ENCODE measurements at regions not wholly inside any gene's neighbourhood (a gene's known extent, or its start where the extent isn't known, plus 50 kb on each side); places are given as distances from the start of the nearest gene placed in this dataset.
"Not testable (repeated sequence)": the region's sequence is repeated elsewhere in the genome, so short reads cannot be mapped to it uniquely, and the experiment has no call there.

- peak; percentile 96 for DNase-seq
These were observed 71.4 kb upstream of the GRK3 start for GRCh38 chr22:25492841-25493734.

DNA sequence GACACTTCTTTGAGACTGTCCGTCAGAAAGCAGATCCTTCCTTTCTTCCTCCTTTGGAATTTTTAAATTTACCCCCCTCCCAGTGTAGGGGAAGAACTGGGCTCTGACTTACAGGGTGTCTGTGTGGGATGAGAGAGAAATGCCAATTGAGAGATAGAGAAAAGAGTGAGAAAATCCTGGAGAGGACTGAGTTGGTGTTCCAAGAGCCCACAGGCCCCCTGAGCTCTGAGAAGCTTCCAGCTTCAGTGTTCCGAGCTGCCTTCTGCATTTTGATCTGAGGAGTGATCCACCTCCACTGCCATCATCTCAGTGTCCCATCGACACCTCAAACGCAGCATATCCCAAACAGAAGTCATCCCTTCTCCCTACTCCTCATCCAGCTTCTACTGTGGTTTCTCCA lies 70.7 kb upstream of the GRK3 start:
- peak; percentile 79 for DNase-seq

DNA sequence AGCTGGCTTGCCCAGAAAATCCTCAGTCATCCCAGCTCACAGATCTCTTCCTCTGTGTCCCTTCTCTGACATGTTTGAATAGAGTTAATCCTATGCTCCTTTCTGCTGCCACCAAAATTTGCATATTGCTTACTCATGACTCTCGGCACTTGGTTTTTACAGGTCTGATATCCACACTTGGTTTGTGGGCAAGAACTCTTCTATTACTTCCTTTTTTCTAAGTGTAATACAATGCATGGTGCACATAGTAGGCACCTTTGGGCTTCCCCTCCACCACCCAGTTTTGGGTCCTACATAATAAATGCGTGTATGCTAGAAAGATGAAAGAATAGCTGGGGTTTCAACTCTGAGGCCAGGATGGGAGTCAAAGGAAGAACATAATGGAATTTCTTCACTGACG lies 69.7 kb upstream of the GRK3 start:
- no peak for DNase-seq

DNA sequence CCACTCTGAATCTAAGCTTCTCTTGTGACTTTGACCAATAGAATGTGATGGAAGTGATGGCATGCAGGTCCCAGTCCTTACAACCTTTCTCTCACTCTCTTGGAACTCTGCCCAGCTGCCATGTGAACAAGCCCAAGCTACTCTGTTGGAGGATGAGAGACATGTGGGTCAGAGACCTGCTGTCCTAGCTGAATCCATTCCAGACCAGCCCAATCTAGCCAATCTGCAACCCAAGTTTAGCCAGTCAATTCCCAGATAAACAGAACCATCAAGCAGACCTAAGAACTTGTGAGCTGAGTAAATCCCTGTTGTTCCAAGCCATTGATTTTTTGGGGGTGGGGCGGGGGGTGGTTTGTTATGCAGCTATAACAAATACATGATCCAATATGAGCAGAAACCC lies 69.2 kb upstream of the GRK3 start:
- DNase-seq: peak; percentile 16

DNA sequence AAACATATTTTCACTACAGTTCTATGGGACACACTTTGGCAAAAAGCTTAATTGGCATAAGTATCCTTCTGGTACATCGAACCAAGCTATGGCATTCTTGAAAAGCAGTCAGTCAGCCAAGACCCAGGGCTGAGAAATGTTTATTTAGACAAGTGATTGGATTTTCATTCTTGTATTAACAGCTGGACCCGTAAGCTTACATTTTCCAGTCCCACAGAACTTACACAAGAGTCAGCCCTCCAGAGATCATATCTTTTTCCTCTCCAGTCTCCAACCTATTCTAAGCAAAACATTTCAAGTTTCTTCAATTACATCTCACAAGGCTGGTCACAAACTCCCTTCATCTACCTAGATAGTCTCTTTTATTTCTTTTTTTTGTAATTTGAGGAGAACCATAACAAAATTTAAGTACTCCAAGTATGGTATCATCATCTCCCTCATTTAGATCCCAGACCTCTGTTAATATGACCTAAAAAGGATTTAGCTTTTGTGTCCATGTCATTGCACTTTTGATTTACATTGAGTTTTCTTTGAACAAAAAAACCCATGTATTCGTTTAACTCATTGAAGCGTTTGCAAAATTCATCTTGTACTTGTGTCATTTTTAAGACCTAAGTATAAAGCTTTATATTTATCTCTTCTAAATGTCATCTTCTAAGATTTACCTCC lies 67.9 kb upstream of the GRK3 start:
- no peak for DNase-seq

GRCh38 chr22:25497181-25497641 lies 67.3 kb upstream of the GRK3 start:
- peak; percentile 13 for DNase-seq

DNA sequence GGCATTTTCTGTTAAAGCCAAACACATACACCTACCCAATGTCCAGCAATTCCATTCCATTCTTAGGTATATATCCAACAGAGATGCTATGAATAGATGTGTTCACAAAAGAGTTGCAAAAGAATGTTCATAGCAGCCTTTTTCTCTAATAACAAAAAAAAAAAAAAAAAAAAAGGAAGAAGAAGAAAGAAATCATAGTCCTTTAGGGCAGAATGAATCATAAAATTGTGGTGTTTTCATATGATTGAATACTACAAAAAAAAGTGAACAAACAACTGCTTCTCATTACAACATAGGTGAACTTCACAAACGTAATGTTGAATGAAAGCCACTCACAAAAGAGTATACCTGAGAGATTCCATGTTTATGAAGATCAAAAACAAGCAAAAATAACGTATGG lies 66.8 kb upstream of the GRK3 start:
- DNase-seq: no peak

GRCh38 chr22:25500671-25501070 lies 63.8 kb upstream of the GRK3 start:
- DNase-seq: not testable (repeated sequence)

- not testable (repeated sequence) for DNase-seq
These were observed 60.5 kb upstream of the GRK3 start for GRCh38 chr22:25504017-25504416.

GRCh38 chr22:25508161-25508560 lies 56.3 kb upstream of the GRK3 start:
- DNase-seq: no peak

DNA sequence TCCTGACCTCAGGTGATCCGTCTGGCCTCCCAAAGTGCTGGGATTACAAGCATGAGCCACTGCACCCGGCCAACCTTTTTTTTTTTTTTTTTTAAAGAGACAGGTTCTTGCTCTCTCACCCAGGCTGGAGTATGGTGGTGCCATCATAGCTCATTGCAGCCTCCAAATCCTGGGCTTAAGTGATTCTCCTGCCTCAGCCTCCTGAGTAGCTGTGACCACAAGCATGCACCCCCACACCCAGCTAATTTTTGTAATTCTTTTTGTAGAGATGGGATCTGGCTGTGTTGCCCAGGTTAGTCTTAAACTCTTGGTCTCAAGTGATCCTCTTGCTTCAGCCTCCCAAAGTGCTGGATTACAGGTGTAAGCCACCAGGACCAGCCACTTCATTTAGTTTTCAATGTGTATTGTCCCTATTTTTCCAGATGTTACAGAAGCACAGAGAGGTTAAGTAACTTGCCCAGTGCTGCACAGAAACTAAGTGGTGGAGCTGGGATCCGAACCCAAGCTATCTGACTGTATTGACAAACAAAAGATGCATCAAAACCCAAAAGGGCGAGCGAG lies 55.6 kb upstream of the GRK3 start:
- no peak for DNase-seq

- DNase-seq: no peak
These were observed 55.1 kb upstream of the GRK3 start for GRCh38 chr22:25509374-25509791.

- DNase-seq: no peak
These were observed 53.6 kb upstream of the GRK3 start for GRCh38 chr22:25510876-25511275.

DNA sequence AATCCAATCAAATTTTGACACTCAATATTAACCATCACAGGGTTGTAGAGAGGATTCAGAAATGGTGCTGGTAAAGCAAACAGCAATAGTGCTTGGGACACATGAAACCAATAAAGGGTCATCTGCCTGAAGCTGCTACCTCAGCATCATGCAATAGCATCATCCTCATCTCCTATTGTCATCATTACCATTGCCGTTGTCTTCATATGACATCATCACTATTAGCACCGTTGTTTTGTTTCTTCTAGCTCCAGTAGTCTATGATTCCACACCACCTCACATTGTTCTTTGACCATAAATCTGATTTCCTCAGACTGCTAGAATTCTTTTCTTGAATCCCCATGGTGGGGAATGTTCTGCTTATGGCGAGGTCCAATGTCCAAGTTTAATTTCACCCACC lies 52.8 kb upstream of the GRK3 start:
- no peak for DNase-seq

GRCh38 chr22:25514436-25515180 lies 49.9 kb upstream of the GRK3 start:
- no peak for DNase-seq
